ENCODE measurements at regions not wholly inside any gene's neighbourhood (a gene's known extent, or its start where the extent isn't known, plus 50 kb on each side); places are given as distances from the start of the nearest gene placed in this dataset.
"Not testable (repeated sequence)": the region's sequence is repeated elsewhere in the genome, so short reads cannot be mapped to it uniquely, and the experiment has no call there.

DNA sequence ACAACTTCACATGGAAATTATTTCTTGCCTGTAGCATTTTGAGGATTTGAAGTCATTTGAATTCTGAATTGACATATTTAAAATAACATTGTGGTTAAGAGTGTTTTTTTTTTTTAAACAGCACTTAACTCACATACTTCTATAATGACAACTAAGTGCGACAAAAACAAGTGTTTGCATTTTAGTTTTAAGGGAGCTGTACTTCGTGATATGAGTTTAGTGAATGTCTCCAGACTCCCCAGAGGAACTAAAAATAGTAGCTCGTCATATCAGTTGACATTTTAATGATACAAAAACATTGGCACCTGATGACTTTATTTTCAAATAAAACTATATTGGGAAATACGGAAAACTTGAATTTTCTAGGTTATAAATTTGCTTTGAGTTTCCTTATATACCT, 389.6 kb upstream of the MON1B start:
- no peak for DNase-seq (ENCODE audit: low spot score)

DNA sequence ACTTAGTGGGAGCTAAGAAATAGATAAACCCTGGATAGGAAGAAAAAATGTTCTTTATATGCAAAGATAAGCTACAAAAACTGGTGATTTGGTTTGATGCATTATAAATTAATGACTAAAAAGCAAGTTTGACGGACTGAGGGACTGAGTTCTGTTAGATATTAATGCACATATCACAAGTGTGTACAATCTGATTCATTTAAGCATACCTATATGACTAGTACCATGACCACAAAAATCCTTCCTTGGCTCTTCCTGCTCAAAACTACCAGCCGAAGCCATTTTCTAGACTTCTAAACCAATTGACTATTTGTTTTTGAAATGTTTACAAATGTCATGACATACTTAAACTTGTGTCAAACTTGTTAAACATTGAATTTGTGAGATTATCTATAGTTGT, 374.5 kb upstream of the MON1B start:
- no peak for DNase-seq (ENCODE audit: low spot score)

DNA sequence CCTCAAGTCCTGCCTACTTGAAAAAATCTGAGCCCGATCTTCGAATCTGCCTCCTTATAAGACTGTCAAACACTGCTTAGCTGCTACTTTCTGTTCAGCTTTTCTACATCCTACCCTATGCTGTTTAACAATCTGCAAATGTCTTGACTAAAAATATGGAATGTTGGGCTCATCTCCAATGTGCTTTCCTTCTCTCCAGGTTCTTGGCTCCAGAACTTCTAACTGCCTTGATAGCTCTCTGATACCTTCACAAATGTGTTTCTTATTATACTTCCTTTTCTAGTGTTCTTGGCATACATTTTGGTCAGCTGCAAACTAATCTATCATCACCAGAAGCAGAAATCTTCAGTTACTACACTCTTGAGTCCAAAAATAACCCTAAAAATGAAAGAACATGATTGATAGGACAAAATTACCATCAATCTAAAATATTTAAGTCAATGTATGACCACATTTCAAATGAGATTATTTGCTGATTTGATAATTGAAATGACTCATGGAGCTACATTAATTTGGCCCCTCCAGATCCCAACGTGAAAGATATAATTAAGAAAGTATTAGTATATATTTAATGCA, 372.3 kb upstream of the MON1B start:
- DNase-seq (ENCODE audit: low spot score) = no peak

DNA sequence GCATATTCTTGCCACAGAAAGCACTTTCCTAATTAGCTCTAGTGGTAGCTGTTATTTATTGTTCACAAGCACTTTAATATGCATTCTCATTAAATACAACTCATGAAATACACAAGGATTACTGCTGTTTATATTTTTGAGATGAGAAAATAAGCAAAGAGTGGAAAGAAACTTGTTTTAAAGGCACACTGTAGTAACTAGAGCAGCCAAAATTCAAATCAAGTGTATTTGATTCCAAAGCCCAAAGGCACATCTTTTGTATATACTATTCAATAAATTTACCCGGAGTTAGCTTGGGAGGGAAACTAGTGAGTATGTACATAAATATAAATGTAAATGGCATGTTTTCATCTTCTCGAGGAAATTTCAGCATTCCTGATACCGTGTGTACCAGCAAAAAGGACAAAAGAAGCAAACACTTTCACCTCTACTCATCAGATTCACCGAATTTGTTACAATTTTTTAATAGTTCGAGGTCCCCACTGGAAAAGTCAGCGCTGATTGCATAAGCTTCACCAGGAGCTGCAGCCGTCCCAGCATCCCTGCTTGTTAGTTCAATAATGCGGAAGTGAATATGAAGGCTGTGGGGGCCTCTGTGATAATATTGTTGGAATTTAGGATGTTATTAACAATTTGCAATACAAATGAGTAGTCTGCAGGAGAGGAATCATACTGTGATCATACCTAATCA, 371.6 kb upstream of the MON1B start:
- no peak for DNase-seq (ENCODE audit: low spot score)

DNA sequence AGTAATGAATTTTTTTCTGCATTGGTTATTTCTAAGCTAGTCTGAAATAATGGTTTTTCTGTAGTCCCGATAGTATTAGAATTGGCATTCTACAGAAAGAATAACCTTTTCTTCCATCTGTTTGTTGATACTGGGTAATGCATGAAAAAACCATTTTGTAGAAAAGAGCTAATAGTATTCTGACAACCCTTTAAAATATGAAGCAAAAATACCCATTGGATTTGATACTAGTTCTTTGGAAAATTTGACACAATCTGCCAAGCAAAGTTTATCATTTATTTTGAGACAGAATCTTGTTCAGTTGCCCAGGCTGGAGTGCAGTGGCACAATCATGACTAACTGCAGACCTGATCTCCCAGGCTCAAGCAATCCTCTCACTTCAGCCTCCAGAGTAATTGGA, 366.8 kb upstream of the MON1B start:
- no peak for DNase-seq (ENCODE audit: low spot score)

DNA sequence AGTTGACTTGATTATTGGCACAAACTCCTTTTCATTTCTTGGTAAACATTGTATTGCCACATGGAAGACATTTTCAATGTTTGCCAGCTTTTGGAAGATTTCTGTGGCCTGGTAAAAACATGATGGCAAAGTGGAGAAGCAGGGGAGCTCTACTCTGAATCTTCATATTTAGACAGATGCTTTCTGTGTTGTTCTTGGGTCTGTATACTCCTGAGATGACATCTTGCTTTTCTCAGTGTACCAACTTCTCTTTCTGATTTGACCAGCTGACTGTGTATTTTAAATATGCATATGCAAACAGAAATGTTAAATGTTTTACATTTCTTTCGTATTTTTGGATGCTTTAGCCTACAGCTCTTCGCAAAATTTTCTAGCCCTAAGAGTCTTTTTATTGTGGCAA, 366.2 kb upstream of the MON1B start:
- DNase-seq (ENCODE audit: low spot score) = no peak

DNA sequence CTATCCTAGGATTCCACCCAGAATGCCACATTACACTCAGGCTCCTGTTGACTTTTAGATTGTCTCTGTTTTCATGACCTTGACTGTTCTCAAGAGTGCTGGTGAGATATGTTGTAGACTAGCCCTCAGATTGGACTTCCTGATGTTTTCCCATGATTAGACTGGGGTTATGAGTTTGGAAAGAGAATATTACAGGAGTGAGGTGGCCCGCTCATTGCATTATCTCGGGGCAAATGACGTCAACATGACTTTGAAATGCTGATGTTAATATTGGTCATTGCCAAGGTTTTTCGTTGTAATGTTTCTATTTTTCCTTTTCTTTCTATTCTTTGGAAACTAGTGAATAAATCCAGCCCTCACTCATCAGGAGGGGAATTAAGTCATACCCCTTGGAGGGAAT, 355.7 kb upstream of the MON1B start:
- DNase-seq (ENCODE audit: low spot score) = no peak

DNA sequence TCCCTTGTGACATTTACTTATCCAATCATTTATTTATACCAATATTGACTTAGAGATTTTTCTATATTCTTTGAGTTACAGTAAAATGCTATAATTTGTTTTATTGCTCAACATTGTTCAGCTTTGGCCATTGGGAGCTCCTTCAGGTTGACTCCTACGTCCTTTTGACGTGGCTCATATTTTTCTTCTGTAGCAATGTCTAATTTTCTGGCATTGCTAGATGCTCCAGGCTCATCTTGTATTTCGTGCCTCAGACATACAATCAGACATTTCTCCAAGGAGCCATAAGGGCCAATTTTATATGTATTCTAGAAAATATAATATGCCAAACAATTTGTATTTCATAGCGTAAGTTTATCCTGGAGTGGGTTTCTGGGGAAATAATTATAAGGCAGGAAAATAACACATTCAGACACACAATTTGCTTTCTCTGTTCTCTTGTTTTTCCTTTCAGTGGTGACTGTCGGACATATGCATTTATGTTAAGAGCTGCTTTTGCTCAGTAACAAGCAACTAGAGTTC, 355.1 kb upstream of the MON1B start:
- DNase-seq (ENCODE audit: low spot score) = no peak

DNA sequence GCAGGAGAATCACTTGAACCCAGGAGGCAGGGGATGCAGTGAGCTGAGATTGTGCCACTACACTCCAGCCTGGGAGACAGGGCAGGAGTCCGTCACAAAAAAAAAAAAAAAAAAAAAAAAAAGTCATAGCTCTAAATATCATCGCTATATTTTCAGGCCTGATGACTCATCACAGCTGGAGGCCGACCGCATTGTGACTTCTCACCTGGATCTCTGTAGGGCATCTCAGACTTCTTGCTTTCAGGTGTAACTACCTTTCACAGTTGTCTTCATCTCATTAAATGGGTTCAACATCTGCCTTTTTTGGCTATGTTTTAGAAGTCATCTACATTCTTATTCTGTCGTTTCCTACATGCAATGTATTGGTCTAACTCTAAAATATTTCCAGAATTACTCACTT, 353.1 kb upstream of the MON1B start:
- DNase-seq (ENCODE audit: low spot score) = no peak

DNA sequence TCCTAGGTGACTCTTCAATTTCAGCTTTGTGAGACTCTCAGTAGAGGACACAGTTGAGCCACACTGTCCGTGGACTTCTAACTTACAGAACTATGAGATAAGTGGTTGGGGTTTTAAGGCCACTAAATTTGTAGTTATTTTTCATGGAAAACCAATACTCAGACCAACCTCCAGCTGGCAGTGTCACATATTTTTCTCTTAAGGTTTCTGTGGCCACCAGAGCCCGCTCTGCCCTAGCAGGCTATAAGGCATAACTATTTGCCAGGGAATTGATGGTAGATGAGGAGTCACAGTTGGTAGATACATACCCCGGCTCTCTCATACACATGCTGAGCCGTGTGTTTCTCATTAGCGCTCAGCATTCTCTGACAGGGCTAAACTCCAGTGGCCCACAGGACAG, 336.8 kb upstream of the MON1B start:
- no peak for DNase-seq (ENCODE audit: low spot score)

DNA sequence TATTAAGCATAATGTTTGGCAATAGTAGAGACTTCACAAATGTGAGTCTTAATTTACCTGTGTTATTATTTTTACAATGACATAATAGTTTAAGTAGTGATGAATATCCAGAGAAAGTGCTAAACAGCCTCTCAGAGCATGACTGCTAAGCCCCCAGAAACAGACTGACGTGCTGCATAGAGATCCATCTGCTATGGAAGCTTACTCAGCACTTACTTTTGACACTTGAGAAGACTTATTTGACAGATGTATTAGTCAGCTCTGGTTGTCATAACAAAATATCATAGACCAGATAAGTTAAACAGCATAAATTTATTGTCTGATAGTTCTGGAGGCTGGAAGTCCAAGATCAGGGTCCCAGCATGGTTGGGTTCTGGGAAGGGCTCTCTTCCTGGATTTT, 334.9 kb upstream of the MON1B start:
- no peak for DNase-seq (ENCODE audit: low spot score)

DNA sequence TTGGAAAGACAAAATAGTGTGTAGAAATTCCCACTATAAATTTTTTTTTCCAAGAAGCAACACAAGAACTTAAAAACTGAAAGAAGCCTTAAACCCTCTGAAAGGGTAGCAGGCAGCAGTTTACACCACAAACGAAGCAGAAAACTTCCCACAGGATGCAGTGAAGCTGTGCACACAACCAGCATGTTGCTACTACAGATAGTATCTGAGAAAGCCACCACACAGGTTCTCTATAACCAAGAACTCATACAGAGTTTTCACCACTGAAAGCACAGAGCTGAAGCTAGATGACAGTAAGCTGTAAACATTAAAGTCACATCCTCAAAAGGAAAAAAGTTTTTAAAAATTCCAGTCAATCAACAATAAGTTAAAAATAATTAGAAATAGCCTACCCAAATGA, 333.6 kb upstream of the MON1B start:
- no peak for DNase-seq (ENCODE audit: low spot score)

DNA sequence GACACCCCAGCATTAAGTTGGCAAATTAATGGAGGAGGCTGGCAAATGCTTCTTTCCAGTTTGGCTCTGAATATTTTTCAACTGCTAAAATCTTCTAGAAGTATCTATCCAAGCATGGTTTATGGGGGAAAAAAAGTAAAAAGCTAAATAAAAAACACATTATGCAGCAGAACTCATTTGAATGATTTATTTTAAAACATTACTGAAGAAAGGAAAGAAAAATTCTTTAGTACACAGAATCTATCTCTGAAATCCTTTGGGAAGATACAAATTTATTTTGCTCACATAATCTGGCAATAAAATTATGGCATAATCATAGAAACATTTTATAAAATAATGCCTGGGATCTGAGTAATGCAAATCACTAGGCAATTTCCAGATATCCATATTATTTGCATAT, 328.1 kb upstream of the MON1B start:
- no peak for DNase-seq (ENCODE audit: low spot score)

DNA sequence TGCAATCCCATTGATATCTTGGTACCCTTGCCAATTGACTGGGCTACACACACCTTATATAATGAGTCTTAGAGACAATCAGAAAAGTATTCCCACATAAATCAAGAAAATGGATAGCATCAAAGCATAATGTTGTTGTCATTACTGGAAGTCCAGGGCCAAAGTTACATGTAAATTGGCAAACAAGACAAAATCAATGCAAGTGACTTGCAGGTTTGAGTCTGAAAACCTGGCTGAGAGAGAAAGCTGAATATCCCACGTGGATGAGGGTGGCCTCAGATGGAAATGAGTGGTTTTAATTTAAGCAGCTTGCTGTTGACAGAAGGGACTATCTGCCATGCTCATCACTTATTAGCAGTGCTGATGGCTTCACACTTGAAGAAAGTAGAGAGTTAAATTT, 324.0 kb upstream of the MON1B start:
- no peak for DNase-seq (ENCODE audit: low spot score)

DNA sequence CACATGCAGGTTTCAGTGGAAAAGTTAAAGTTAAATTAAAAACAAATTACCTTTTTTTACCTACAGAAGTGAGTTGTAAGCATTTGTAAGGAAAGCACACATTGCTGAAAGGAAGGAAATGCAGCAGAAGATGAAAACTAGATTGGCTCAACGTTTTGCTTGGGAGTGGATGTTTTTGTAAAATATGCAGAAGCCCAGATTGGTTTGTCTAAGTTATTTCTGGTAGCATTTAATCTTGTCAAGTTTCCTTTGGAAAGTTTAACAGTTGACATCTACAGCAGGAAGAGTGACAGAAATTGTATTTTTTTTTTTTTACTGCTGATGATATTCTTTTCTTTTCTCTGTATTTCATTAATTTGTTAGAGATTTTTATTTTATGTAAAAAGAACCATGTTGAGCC, 315.1 kb upstream of the MON1B start:
- DNase-seq (ENCODE audit: low spot score) = no peak

DNA sequence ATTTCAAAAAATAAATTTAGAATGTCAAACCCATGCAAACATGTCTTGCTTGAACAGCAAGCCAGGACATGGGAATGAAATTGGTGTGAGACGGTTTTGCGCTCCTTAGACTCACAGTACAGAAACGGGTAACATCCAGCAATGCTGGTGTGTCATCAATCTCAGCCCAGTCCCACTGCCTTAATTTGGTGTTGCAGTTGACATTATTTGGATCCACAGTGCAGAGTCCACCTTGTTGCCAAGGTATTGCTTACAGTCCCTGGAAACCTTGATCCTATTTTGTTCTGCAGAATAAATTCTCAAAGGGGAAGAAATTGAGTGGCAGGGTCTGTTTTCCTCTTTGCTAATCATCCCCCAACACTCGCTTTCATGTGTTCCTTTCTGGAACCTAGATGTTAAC, 311.6 kb upstream of the MON1B start:
- DNase-seq (ENCODE audit: low spot score) = no peak

DNA sequence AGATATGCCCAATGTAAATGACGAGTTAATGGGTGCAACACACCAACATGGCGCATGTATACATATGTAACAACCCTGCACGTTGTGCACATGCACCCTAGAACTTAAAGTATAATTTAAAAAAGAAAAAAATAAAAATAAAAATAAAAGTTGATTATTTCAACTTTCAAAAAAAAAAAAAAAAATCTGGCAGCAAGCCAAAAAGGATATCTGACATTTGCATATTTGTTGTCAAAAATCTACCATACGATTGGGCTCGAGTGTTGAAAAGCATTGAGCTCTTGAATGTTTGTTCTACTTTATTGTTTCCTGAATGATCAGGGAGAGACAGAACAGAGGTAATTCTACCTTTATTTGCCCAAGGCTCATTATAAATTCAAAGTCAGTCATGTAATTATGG, 310.5 kb upstream of the MON1B start:
- DNase-seq (ENCODE audit: low spot score) = not testable (repeated sequence)

DNA sequence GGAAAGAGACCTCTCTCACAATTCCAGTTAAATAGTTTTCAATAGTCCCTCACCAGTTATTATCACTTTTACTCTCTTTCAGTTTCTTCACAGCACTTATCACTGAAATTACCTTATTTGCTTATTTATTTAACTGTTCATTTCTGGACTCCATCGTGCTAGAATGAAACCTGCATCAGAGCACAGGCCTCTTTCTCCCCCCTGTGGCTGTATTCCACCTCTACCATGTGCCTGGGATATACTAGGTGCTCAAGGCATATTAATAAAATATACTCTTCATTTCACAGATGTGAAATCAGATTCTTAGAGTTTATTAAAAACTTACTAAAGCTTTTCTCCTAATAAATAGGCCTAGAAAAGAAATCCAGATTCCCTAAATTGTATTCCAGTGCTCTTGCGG, 308.9 kb upstream of the MON1B start:
- DNase-seq (ENCODE audit: low spot score) = no peak

DNA sequence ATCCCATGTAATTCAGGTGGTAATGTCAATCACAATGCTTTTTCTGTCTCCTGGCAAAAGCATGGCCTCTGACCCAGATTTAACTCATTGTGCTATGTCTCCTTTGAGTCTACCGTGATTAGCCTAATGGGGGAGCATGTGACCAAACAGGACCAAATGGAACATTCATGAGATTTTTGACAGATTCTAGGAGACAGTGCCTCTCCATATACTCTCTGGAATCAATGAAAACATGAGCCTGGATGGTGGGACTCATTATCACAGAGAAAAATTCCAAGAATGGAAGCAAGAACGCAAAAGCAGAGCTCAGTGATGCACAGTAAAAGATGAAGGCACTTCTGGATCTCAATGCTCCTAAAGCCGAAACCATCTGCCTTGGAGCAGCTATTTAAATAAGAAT, 307.9 kb upstream of the MON1B start:
- DNase-seq (ENCODE audit: low spot score) = no peak

DNA sequence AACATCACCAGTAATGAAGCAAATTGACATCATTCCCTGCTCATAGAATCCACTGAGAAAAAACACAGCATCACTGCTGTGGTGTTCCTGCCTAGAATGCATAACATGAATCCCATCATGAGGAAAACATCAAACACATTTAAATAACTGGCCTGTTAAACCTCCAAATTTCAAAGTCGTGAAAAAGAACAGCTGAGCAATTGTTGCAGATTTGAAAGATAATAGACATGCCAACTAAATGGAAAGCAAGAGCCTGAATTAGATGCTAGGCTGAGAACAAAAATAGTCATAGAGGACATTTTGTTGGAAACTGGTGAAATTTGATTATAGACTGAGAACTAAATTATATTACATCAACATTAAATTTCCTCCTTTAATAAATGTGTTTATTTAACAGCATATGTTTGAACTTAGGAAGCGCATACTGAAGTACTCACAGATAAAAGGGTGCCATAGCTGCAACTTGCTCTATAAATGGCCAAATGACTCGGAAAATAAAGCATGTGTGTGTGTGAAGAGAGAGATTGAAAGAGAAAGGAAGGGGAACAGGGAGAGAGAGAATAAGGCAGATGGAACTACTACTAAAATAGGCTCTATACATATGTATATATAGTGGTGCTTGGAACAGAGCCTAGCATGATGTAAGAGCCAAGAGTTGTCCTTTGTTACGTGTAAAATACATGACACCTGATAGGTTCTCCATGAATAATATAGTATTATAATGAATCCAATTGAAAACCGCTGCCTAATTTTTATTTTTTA, 305.0 kb upstream of the MON1B start:
- no peak for DNase-seq (ENCODE audit: low spot score)

DNA sequence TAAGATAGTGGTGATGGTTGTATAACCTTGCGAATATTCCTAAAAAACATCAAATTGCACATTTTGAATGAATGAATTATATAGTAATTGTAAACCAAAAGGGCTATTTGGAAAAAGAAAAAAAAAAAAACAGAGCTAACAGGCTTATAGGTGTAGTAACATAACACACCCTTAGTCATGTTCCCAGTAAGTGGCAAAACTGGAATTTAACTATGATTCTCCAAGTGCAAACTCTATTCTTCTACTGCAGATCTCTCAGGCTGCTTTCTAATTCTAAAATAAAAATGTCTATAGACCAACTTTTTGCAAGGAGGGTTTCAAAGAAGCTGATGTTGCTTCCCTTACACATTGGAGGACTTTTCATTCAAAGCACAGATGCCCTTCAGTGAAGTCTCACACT, 293.2 kb upstream of the MON1B start:
- no peak for DNase-seq (ENCODE audit: low spot score)

DNA sequence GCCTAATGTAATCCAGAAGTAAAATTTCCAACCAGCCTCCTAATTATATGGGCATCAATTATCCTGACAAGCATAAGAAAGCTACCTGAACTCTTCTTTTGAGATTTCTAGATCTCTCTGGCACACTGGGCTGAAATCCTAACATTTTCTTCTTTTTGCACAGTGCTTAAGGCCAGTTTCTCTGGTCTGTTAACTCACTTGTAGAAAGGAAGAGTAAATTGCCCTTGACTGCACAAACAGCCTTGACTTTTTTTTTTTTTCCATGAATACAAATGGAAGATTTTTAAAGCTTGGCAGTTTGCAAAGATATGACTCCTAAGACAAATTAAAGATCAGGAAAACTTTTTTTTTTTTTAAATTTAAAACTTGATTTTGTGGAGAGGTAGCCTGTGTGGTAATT, 291.2 kb upstream of the MON1B start:
- no peak for DNase-seq (ENCODE audit: low spot score)
